Adrenal gland (tissue), 5 donors: ENCODE measurements at regions not wholly inside any gene's neighbourhood (a gene's known extent, or its start where the extent isn't known, plus 50 kb on each side); places are given as distances from the start of the nearest gene placed in this dataset.

Experiments
- CTCF ChIP-seq, 6 experiments: fragments of 450-650 bp in 4 of 6; fragments of 200-600 bp in 2 of 6; sonication (generic) in 1 of 6; IDR thresholded peaks; 1 replicate in 5 of 6; 2 replicates in 1 of 6; pipeline versions ENCODE4 v1.5.1 to v1.8.0; 2016 to 2021; ENCODE audit warnings: antibody characterized with exemption in 6 of 6, mild to moderate bottlenecking in 2 of 6, moderate library complexity in 1 of 6
- POLR2A ChIP-seq, 2 donors: fragments of 450-650 bp; IDR thresholded peaks; one replicate each; pipeline ENCODE4 v1.6.1; 2017; ENCODE audit warnings: antibody characterized with exemption in 2 of 2, mild to moderate bottlenecking in 2 of 2, moderate library complexity in 1 of 2
- donor health status: DM: no; HTN: no; CAD: no.

GRCh38 chr7:23973264-23973663, 263.2 kb downstream of the STK31 start:
- TF ChIP-seq CTCF (IDR thresholded peaks at IDR 0.05) = no peak
- TF ChIP-seq POLR2A (IDR thresholded peaks at IDR 0.05) = no peak
